Thymus (tissue), 11 donors: ENCODE measurements at regions not wholly inside any gene's neighbourhood (a gene's known extent, or its start where the extent isn't known, plus 50 kb on each side); places are given as distances from the start of the nearest gene placed in this dataset.

ENCODE experiments used
- DNase-seq, 9 donors: peaks; one replicate each; pipeline ENCODE4 v3.0.0-alpha.2; 2013; ENCODE audit warnings: low spot score in 9 of 9, low read depth in 6 of 9, missing footprints in 1 of 9
- H3K27ac ChIP-seq, 2 donors: one replicate each; pipeline ENCODE4 v1.5.1; 2013; ENCODE audit warnings: control low read depth in 1 of 2, low read depth in 1 of 2, low read length in 1 of 2, mild to moderate bottlenecking in 1 of 2, moderate library complexity in 1 of 2
- H3K27me3 ChIP-seq, 2 donors: one replicate each; pipeline ENCODE4 v1.5.1; 2013; ENCODE audit warnings: low read length in 1 of 2; ENCODE audit not compliant: control insufficient read depth in 2 of 2, insufficient read depth in 1 of 2
- H3K36me3 ChIP-seq, 2 donors: one replicate each; pipeline ENCODE4 v1.5.1; 2013; ENCODE audit warnings: low read length in 1 of 2, mild to moderate bottlenecking in 1 of 2, moderate library complexity in 1 of 2; ENCODE audit not compliant: control insufficient read depth in 2 of 2, insufficient read depth in 2 of 2
- H3K4me1 ChIP-seq, 2 donors: one replicate each; pipeline ENCODE4 v1.5.1; 2013; ENCODE audit warnings: low read length in 2 of 2; ENCODE audit not compliant: control insufficient read depth in 2 of 2, insufficient read depth in 2 of 2
- H3K4me3 ChIP-seq, 2 donors: one replicate each; pipeline ENCODE4 v1.5.1; 2013; ENCODE audit warnings: low read length in 2 of 2, control low read depth in 1 of 2, mild to moderate bottlenecking in 1 of 2
- H3K9me3 ChIP-seq, 2 donors: one replicate each; pipeline ENCODE4 v1.5.1; 2013; ENCODE audit warnings: low read length in 1 of 2, mild to moderate bottlenecking in 1 of 2; ENCODE audit not compliant: control insufficient read depth in 2 of 2, insufficient read depth in 1 of 2
- WGBS: extraction: QIAGEN DNeasy Blood & Tissue Kit; methylation state at CpG from one replicate; pipeline ENCODE4 v1.1.7; 2013; 5-methylcytosine and 5-hydroxymethylcytosine counted together
- donor health status: healthy.

- no peaks in the 10 kb centered on the region for H3K27me3 ChIP-seq
- no peaks in the 10 kb centered on the region for H3K9me3 ChIP-seq
- H3K27ac ChIP-seq, result no peak overlapping the region
- 96% methylated on average over 8 of the region's 8 CpGs for WGBS
- no peak overlapping the region for H3K4me3 ChIP-seq
- H3K36me3 ChIP-seq, result no peaks in the 10 kb centered on the region
- no peak for DNase-seq
- H3K4me1 ChIP-seq, result no peaks in the 10 kb centered on the region
Observed at GRCh38 chr2:16129716-16130540, 189.6 kb downstream of the MYCN start.

- no peaks in the 10 kb centered on the region for H3K9me3 ChIP-seq
- no peak for DNase-seq
- H3K27me3 ChIP-seq, result no peaks in the 10 kb centered on the region
- H3K4me1 ChIP-seq, result no peaks in the 10 kb centered on the region
- H3K4me3 ChIP-seq, result no peak overlapping the region
- 89% methylated on average over 13 of the region's 13 CpGs for WGBS
- no peaks in the 10 kb centered on the region for H3K36me3 ChIP-seq
- no peak overlapping the region for H3K27ac ChIP-seq
Observed at GRCh38 chr2:16128746-16129610, 188.6 kb downstream of the MYCN start.

GRCh38 chr2:16127958-16128357 lies 187.6 kb downstream of the MYCN start:
- no peak for DNase-seq
- no peak overlapping the region for H3K4me3 ChIP-seq

DNA sequence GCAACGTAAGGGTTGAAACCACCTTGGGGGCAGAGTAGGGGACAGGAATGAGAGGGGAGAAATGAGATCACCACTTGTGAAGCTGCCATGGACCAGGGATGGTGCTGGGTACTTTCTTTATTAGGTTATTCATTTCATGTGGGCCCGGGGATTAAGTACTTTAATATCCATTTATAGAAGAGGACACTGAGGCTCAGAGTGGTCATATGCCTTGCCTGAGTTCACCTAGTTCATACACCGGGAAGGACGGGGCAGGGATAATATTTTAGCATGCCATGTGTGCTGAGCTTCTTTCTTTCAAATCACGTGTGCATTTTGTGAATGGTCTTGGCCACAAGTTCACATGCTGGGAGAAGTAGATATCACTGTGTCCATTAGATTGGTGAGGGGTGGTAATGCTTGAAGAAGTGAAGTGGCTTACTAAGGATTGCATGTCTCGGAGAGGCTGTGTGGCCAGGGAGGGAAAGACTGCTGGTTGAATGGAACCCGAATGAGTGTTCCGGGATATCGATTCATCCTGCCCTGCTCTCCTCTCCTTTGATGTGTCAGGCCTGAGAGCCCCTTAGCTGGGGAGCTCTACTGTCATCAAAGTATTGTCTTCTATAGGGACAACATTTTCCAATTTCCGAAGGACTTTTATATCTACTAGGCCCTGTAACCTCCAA lies 187.1 kb downstream of the MYCN start:
- DNase-seq, result no peak
- H3K27me3 ChIP-seq, result no peaks in the 10 kb centered on the region
- no peak overlapping the region for H3K27ac ChIP-seq
- H3K9me3 ChIP-seq, result no peaks in the 10 kb centered on the region
- no peaks in the 10 kb centered on the region for H3K4me1 ChIP-seq
- WGBS, result 98% methylated on average over 10 of the region's 10 CpGs
- no peak overlapping the region for H3K4me3 ChIP-seq
- no peaks in the 10 kb centered on the region for H3K36me3 ChIP-seq

More at GRCh38 chr2:16127958-16128357, 187.6 kb downstream of the MYCN start:
- WGBS, result 91% methylated on average over 8 of the region's 8 CpGs
- no peaks in the 10 kb centered on the region for H3K9me3 ChIP-seq
- no peak overlapping the region for H3K27ac ChIP-seq
- no peaks in the 10 kb centered on the region for H3K27me3 ChIP-seq
- no peaks in the 10 kb centered on the region for H3K4me1 ChIP-seq
- no peaks in the 10 kb centered on the region for H3K36me3 ChIP-seq

- no peaks in the 10 kb centered on the region for H3K4me1 ChIP-seq
- H3K36me3 ChIP-seq, result no peaks in the 10 kb centered on the region
- 93% methylated on average over 4 of the region's 4 CpGs for WGBS
- no peak for DNase-seq
- no peaks in the 10 kb centered on the region for H3K27me3 ChIP-seq
- no peaks in the 10 kb centered on the region for H3K9me3 ChIP-seq
- no peak overlapping the region for H3K4me3 ChIP-seq
- H3K27ac ChIP-seq, result no peak overlapping the region
Observed at GRCh38 chr2:16126517-16127275, 186.3 kb downstream of the MYCN start.

DNA sequence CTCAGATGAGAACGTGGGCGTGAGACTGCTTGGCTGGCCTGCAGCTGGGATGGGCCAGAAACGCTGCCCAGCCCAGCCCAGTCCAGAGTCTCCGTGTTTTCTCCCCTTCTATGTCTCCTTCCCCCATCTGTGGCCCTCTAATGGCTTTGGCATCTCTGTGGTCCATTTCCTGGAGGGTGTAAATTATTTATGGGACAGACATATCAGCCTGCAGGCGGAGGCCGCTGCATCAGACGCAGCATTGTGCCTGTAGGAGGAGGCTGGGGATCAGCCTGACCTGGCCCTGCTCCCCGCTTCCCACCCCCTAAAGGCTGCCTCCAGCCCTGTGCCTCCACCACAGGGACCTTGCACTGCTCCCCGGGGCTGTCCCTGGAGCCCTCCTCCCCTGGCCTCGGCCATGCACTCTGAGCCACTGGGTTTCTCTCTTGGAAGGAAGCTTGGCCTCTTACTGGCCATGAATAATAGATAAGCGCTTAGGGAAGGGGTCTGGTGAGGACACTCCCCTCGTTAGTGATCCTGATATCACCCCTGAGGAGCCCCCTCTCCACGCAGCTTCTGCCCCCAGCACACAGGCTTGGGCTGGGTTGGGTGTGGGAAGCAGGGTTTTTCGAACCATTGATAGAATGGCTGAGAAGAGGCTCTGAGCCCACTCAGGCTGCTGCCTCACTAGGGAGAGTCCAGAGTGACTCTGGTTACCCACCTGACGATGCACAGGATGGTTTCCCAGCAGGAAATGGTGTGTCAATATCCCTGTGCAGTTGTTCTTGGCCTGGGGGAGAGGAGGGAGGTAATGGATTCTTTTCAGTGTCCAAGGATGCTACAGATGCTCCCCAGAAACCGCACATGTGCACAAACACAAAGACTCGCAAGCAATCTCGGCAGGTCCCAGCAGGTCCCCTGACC lies 185.5 kb downstream of the MYCN start:
- H3K27ac ChIP-seq, result no peak overlapping the region
- no peaks in the 10 kb centered on the region for H3K4me1 ChIP-seq
- H3K4me3 ChIP-seq, result no peak overlapping the region
- DNase-seq, result no peak
- no peaks in the 10 kb centered on the region for H3K36me3 ChIP-seq
- no peaks in the 10 kb centered on the region for H3K9me3 ChIP-seq
- 89% methylated on average over 18 of the region's 18 CpGs for WGBS
- no peaks in the 10 kb centered on the region for H3K27me3 ChIP-seq

- Histone ChIP-seq H3K27me3 (no peaks in the 10 kb centered on the region), H3K4me1 (no peaks in the 10 kb centered on the region), H3K36me3 (no peaks in the 10 kb centered on the region), H3K4me3 (no peak overlapping the region), H3K27ac (no peak overlapping the region), H3K9me3 (no peaks in the 10 kb centered on the region)
- WGBS, result 84% methylated on average over 8 of the region's 8 CpGs
- no peak for DNase-seq
Observed at GRCh38 chr2:16124881-16125613, 184.7 kb downstream of the MYCN start.
